HG03469 (cell line): ENCODE measurements at regions not wholly inside any gene's neighbourhood (a gene's known extent, or its start where the extent isn't known, plus 50 kb on each side); places are given as distances from the start of the nearest gene placed in this dataset.
"Not testable (repeated sequence)": the region's sequence is repeated elsewhere in the genome, so short reads cannot be mapped to it uniquely, and the experiment has no call there.

Experiments used
- ATAC-seq: cut with Tn5 transposase; IDR thresholded peaks from one replicate; pipeline ENCODE4 v1.9.1; 2021; ENCODE audit warnings: mild to moderate bottlenecking, moderate library complexity, moderate number of reproducible peaks; ENCODE audit not compliant: unreplicated experiment

DNA sequence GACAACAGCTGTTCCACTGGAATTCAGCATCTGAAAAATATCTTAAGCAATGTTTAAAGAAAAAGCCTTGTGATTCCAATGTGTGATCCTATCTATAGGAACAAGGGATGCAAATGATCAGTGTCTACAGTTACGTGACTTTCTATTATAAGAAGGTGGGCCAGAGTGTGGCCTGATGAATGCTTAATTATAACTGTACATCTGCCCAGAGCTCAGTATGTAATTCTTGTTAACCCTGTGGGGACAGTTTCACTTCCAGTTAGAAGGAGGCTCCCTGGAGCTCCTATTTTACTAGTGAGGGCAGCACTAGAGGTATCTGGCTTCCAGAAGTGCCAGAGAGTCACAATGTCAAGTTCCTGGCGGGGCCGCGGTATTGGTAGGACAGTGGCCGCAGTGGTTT lies 288.5 kb downstream of the USP46 start:
- ATAC-seq, result no peak

DNA sequence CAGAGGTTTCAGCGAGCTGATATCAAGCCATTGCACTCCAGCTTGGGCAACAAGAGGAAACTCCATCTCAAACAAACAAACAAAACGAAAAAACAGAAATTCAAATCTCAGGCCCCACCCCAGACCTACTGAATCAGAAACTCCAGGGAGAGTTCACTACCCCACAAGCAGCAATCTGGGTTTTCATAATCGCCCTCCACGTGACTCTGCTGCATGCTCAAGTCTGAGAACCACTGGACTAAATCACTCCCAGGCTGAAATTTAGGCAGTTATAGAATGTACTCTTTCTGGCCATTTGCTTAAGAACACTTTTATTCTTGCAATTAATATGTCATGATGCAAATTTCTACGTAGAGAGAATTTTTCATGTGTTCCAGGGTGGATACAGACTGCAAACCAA lies 287.3 kb downstream of the USP46 start:
- no peak for ATAC-seq

DNA sequence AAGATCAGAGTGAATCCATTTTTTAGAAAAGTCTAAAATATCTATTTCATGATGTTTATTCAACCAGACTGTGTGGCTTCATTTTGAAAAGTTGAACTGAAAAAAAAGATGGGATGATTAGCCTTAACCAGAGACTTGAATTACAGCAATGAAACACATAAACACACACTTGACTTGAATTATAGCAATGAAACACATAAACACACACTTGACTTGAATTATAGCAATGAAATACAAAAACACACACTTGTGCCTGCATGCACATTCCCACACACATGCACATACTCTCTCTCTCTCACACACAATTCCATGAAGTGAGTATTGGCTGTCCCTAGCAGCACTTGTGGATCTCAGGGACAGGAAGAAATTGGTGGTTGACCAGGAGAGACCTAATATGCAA lies 286.8 kb downstream of the USP46 start:
- ATAC-seq, result no peak

DNA sequence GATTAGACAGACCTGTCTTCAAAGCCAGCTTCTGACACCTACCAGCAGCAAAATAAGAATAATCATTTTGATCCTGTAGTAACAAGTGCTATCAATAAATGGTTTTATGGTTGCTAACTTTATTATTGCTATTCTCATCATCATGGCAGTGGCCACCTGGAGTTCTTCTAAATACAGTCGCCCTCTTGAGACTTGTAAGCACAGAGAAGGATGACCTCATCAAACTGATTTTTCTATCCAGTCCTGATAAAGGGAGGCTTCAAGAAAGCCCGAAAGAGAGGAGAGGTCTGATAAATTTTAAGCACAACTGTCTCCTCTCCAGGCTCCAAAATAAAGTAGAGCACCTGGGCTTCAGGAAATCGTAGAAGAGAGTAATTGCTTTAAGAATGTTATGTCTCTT lies 286.4 kb downstream of the USP46 start:
- ATAC-seq, result no peak

DNA sequence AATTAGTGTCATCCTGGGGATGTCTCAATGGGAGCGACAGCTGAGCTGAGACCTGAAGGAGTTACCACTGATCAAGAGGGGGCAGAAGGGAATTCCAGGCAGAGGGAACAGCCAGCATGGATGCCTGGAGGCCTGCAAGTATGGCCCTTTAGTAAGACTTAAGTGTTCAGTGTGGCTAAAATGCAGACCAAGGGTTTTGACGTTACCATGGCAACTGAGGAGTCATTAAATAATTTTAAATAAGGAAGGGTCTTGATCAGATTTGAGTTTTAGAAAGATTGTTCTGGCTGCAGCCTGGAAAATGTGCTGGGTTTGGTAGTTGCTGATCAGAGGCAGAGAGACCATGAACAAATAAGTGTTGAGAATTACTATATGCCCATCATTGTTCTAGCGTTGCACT lies 285.5 kb downstream of the USP46 start:
- no peak for ATAC-seq

DNA sequence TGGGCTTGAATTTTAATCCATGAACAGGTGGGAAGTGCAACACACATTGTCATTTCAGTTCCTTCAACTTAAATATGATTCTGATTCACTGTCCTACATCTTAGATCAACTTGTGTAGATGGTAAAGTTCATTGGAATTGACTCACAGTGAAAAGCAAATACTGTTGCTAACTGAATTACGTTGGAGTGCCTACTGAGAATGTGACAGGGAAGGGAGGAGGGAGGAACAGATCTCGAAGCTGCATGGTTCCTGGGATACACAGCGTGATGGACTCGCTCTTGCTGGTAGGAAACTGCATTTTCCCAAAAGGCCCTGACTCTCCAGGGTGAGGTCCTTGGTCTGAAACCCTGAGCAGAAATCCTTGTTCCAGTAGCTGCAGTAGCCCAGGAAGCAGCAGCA lies 284.2 kb downstream of the USP46 start:
- ATAC-seq, result no peak

DNA sequence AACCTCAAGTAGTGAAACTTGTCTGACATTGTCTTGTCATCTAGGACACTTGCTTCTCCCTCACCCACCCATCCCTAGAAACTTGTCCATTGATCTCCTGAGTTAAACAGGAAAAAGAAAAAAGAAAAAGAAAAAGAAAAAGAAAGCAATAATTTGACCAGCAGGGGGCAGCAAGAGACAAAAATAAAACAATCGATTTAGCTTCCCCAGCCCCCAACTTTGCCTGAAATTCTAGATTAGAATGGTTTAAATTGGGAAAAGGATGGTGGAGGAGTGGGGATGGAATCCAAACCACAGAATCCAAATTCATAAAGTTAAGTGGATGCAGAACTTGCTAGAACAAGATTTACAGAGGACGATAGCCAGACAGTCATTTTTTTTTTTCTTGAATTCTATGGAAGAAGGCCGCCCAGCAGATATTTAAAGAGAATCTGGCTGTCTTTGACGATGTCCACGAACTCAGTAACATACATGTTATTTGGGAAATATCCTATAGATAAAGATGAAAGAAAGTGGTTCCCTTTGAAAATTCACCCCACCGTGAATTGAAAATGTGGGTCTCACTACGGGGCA lies 282.9 kb downstream of the USP46 start:
- no peak for ATAC-seq

DNA sequence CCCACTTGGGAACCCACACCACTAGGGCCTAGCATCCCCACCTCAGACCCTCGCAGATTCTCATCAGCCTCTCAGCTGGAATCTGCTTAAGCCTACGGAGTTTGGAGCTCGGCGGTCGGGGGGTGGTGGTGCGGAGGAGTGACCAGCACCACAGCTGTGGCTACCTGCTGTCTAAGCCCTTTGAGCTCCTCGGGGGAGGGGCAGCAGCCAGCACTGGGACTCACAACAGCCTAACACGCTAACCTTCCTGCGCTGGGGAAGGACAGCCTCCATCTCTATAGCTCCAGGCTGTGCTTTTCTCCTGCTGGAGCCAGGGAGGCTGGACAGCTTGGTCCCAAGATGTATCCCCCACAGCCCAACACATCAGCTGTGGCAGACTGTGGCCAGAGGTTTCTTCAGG lies 281.5 kb downstream of the USP46 start:
- ATAC-seq, result no peak

DNA sequence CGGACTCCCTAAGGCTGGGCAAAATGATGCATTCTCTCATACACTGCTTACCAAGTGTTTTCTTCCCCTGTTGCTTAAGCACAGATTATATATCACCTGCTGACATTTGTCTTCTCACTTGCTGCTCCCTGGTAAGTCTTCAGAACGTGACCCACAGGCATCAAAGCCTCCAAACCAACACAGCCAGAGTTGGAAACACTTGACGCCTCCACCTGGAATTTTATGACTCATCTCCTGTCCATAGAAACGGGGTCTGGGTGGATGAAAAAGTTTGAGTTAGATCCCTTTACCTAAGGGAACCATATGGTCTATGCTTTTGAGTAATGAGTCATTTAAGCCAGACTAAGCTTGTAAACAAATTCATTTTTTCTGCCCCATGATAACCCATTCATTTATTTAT lies 251.6 kb downstream of the USP46 start:
- ATAC-seq, result no peak

DNA sequence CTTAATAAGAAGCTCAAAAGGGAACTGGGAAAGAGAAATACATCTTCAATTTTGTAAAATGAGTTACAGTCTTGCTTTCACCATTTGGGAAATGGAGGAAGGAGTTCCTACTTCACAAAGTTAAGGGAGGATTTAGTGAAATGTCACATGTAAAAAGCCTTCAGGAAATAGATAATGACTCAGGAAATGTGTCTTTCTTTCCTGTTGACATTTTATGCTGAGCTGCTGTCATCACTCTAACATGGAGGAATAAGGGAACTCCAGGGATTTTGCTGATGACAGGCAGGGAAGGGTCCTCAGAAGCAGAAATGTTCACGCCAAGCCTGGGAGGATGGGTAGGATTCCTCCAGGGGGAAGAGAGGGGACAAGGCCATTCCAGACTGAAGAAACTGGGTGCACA lies 251.1 kb downstream of the USP46 start:
- ATAC-seq, result no peak

DNA sequence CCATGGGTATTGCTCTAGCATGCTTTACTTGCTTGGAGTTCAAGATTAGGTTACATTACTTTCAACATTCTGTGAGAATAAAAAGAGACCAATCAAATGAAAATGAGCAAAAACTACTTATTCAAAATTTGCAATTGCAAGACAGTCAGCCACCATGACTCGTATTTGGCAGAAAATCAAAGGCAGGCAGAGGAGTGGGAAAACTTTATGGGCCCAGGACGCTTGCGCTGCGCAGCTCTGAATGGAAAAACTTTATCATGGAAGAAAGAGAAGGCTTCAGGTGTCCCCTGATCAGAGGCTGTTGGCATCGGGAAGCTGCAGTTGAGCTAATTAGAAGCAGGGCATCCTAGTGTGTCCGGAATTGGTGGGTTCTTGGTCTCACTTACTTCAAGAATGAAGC lies 250.6 kb downstream of the USP46 start:
- ATAC-seq, result no peak

DNA sequence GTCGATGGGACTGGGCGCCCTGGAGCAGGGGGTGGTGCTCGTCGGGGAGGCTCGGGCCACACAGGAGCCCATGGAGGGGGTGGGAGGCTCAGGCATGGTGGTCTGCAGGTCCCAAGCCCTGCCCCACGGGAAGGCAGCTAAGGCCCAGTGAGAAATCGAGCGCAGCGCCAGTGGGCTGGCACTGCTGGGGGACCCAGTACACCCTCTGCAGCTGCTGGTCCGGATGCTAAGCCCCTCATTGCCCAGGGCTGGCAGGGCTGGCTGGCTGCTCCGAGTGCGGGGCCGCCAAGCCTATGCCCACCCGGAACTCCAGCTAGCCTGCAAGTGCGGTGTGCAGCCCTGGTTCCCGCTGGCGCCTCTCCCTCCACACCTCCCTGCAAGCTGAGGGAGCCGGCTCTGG lies 249.3 kb downstream of the USP46 start:
- ATAC-seq, result not testable (repeated sequence)

DNA sequence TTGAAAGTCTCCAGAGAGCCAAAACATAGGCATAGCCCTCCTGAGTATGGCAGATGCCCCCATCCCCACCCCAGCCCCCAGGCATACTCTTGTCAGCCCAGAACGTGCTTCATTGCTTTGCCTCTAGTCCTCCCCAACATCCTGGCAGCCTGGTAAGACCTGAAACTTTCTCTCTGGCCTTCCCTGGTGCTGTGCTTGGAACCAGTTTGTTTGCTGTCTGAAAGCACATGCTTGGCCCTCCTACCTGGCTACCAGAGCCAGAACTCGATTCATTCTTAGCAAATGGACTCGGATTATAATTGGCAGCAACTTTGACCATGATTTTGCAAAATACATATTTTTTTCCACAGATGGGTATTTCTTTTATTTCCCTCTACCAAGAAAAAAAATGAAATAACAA lies 248.1 kb downstream of the USP46 start:
- no peak for ATAC-seq

DNA sequence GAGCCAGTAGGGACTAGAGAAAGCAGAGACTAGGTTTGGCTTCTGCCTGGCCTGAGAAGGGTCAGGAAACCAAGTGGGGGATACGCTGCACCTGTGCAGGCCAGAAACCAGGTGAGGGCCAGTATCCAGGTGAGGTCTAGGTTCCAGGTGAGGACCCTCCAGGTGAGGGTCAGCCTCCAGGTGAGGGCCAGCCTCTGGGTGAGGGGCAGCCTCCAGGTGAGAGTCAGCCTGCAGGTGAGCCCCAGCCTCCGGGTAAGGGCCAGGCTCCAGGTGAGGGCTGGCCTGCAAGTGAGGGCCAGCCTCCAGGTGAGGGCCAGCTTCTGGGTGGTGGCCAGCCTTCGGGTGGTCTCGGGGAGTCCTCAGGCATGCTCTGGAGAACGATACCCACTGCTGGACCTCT lies 238.8 kb downstream of the USP46 start:
- ATAC-seq, result no peak

DNA sequence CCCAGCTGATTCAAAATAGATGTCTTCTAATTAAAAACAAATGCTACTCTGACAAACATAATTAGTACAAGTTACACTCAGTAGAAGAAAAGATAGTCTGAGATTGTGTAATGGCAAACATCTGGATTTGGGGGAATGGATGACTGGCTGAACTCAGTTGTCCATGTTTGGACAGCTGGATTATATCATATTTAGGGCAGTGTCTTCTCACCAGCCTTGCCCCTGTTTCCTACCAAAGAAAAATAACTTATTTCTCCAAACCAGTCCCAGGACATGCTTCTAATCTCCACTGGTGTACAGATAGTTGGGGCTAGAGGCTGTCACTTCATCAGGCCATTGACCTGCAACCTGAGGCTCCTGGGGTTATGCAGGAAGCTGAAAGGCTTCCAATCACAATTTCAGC lies 237.3 kb downstream of the USP46 start:
- ATAC-seq, result no peak

DNA sequence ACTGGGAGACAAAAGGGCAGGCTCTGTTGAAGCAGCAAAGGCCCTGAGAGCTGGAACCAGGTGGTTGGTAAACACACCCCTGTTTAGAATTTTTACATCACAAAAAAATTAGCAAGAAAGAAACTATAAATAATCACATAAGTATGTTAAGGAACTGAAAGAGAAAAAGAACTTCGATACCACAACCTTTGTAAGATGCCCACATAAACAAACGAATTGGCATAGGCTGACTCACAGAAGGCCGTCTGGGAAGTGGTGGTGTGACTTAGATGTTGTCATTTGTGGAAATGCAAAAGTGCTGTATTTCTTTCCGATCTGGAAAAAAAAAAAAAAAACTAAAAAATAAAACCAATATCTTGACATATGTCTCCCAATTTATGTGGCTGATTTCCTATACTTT lies 235.1 kb downstream of the USP46 start:
- ATAC-seq, result peak; percentile 38

DNA sequence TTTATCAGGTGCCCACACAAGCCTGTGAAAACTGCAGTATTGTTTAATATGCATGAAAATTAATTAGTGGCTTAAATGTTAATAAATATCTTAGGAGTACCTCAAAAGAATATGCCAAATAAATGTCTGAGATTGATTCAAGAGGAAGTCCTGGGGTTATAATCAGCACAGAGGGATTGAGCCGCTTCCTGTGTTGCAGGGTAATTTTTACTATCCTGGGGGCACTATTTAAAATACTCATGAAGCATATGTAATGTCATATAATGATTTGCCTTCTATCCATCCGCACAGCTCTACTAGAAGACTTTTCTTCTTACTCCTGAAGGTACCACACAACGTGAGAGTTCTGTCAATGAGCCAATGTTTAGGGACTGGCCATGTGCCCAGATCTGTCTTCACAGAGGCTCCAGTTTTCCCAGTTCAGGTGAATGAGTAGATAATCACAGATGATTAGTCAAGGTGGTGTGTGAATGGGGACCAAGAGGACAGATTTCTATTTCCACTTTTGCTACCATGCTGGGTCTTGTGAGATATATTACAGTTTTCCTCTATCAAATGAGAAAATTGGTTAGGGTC lies 233.3 kb downstream of the USP46 start:
- ATAC-seq, result no peak

DNA sequence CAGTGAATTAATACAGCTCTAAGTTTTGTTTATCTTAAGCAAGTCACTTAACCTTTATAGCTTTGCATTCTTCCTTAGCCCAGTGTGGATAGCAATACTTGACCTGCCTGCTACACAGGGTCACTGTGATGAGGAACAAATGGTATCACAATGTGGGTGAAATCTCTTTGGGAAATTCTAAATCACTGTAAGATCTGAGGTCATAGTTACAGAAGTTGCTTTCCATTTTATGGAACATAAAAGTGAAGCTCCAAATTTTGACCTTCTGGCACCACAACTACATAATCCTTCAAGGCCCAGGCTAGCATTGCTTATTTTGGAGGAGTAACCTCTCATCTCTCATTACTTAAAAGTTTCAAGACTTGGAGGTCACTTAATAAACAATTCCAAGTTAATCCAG lies 227.7 kb downstream of the USP46 start:
- ATAC-seq, result no peak

DNA sequence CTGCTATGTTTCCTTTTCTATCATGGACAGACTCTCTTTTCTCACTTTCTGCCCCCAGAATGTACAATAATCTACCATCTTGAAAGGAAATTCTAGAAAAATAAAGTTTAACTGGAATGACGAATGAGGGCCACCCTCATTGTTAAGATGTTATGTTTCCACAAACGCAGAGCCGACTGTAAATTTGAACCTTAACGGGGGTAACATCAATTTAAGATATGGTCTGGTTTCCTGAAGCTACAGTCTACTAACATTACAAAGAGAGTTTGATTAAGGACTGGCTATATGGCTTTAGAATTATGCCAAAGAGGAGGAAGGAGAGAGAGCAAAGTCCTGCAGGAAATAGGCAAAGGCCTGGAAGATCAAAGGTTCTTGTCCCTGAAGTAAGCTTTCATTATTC lies 227.2 kb downstream of the USP46 start:
- no peak for ATAC-seq

DNA sequence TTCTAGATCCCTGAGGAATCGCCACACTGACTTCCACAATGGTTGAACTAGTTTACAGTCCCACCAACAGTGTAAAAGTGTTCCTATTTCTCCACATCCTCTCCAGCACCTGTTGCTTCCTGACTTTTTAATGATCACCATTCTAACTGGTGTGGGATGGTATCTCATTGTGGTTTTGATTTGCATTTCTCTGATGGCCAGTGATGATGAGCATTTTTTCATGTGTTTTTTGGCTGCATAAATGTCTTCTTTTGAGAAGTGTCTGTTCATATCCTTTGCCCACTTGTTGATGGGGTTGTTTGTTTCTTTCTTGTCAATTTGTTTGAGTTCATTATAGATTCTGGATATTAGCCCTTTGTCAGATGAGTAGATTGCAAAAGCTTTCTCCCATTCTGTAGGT lies 216.6 kb downstream of the USP46 start:
- not testable (repeated sequence) for ATAC-seq

DNA sequence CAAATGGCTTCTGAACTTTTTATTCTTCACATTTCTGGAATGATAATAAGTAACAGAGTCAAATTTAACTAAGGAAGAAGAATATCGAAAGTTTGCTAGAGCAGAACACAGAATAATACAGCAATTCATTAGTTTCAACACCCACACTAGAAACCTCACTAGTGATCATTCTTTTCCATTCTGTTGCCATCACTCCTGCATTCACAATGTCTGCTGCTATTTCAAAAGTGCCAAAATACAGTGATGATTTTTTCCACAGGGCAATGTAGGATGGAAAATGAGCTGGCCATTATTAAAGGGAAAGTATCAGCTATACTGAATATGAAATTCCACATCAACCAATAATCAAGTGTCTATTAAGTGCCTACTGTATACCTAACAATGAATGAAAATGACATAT lies 186.7 kb downstream of the USP46 start:
- no peak for ATAC-seq

DNA sequence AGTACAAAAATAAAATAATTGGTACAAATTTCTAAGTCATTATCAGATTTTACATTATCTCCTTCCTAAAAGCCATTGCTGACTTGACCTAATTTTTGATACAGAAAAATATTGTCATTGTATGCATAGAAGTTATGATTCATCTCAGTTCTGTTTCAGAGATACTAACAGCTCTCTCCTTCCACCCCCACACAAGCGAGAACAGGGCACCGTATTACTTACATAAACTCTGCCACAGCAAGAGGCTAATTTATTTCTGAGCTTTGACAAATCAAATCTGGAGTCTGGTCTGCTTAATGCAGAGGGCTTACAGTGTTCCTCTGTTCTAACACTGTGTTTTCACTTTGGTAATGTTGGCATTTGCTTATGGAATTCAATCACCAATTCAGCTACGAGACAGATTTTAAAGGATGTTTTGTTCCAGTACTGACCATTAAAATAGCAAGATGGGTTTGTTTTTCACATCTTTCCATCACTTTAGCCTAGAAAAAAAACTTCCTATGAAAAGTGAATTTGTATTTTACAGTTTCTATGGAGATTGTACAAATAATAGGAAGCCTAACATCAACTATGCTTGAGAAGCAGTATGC lies 181.8 kb downstream of the USP46 start:
- no peak for ATAC-seq
